Kidney capillary endothelial cell (primary cell): ENCODE measurements at regions not wholly inside any gene's neighbourhood (a gene's known extent, or its start where the extent isn't known, plus 50 kb on each side); places are given as distances from the start of the nearest gene placed in this dataset.

ENCODE experiments used
- DNase-seq: peaks from one replicate; pipeline ENCODE4 v3.0.0-alpha.2; 2018; ENCODE audit warnings: low spot score

DNA sequence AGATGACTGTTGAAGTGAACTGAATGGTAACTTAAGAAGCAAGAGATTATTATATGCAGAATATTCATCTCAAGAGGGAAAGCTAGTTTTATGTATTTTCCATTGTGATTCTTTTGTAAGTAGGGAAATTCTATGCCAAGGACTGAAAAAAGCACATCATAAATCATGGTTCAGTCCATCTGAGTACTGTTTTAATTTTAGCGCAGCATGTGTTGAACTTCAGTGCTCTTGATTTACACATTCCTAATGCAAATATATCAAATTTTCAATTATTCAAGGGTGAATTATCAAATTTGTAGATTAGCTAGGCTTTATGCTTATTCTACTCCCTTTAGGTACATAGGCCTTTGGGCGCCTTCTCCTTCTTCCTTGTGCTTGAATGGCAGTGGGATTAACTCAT, 50.3 kb upstream of the TCF12 start:
- no peak for DNase-seq

GRCh38 chr15:56866803-56867202, 51.6 kb upstream of the TCF12 start:
- DNase-seq = peak; percentile 30

DNA sequence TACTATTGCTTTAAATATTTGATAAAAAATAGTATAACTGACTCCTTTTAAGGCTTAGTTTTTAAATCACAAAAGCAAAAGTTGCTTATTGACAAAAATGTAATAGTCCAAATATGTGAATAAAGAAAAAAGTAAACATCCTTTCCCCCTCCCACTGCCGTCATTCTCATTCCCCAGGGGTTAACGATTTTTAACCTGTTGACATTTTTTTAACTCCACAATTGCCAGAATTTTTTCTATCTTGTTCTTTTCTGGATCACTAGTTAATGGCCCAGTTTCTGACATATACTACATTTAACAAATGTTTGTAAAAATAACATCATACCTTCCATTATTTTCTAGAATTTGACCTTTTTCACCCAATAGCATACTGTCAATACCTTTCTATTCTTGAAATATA, 60.6 kb upstream of the TCF12 start:
- no peak for DNase-seq

DNA sequence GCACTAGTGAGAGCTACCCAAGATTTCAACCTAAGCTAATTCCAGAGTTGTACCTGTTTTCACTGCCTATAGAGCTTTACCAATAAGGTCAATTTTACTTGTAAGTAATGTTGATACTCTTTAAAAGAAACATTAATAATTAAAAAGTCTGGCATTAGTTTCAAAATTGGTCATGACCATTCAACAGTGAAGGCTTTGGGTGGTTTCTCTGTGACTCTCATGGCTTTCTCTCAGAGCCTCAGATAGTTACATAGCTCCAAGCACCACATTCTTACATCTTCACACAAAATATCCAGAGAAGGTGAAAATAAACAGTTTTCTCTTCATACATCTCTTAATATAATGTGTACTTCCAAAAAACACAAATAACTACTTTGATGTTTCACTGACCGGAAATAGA, 61.5 kb upstream of the TCF12 start:
- no peak for DNase-seq

- DNase-seq = no peak
Observed at GRCh38 chr15:56844892-56845291, 73.6 kb upstream of the TCF12 start.

DNA sequence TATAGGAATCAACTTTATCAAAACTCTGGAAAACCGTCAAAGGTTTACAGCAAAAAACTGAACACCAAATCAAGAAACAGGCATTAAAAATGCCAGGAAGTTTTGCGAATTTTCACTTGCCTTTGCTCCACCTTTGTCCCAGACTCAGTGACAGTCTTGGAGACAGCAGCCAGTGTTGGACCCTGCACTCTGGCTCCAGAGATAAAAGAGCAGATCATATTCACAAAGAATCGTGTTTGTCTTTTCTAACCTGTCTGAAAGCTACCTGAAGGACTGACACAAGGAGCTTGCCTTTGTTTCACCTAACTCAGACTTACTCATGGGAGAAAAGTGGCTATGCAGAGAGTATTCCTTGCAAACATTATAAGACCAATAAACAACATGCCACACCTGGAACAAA, 74.0 kb upstream of the TCF12 start:
- no peak for DNase-seq

DNA sequence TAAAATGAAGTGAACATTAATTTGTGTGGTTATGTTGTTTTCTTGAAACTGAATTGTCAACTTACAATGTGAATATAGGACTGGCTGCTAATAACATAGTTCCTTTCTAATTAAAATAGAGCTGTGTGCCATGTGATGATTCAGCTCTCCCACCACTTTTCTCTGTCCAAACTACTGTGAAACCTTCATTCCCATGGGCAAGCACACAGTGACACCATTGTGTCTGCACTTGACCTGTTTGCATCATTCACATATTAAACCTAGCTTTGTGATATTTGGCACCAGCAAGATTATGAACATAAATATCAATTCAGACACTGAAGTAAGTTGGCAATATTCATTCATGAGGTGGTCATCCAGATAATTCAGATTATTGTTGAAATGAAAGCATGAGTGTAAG, 78.8 kb upstream of the TCF12 start:
- DNase-seq = no peak

- no peak for DNase-seq
Observed at GRCh38 chr15:56839099-56839498, 79.3 kb upstream of the TCF12 start.

DNA sequence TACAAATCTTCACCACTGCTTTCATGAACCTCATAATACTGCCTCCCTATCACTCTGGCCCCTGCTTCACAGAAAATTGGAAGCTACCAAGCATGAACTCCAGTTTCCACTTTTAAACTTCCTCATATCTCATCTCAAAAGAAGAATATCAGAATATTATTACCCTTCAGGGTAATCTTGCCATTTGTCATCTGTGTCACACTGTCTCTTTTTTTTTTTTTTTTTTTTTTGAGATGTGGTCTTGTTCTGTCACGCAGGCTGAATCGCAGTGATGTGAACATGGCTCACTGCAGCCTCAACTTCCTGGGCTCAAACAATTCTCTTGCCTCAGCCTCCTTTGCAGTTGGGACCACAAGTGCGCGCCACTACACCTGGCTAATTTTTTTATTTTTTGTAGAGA, 80.4 kb upstream of the TCF12 start:
- DNase-seq = no peak

GRCh38 chr15:56837273-56837672, 81.2 kb upstream of the TCF12 start:
- no peak for DNase-seq

GRCh38 chr15:56835718-56836171, 82.7 kb upstream of the TCF12 start:
- DNase-seq = no peak

- no peak for DNase-seq
Observed at GRCh38 chr15:56832125-56832524, 86.3 kb upstream of the TCF12 start.

DNA sequence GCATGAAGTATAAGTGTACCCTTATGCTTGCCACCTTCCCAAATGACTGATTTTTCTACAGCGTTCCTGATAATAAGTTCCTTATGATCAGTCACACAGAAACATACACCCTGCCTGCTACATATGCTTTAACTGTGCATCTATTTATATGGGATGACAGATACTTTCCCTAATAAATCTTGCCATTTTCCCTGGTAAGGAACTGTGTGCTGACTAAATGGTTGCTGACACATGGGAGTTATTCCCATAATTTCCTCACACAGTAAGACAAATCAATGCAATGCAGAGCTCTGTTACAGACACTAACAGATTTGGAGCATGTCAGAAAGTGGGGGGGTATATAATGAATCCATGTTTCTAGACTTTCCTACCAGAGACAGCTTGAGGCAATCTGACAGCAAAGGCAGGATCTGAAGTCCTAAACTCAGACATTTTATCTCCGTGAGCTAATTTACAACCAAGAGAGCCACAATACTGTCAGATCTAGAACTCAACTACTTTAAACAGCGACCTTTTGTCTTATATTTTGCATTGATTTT, 86.9 kb upstream of the TCF12 start:
- no peak for DNase-seq

DNA sequence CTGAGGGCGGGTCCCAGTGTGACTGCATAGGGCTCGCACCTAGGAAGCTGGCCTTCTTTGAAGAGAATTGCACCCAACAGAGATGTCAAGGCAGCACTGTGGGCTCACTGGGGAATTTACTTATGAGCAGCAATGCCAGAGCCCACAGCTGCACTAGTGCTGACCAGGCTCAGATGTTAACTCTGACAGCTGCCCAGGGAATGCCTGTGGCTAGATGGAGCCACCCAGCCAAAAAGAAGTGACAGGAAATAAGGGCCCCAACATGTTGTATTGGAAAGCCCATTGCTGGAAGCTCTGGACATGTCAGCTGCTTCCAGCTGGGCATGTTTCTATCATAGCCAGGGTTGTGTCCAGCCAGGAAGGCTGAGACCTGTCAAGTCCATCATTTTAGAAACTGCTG, 90.9 kb upstream of the ZNF280D start:
- DNase-seq = no peak

DNA sequence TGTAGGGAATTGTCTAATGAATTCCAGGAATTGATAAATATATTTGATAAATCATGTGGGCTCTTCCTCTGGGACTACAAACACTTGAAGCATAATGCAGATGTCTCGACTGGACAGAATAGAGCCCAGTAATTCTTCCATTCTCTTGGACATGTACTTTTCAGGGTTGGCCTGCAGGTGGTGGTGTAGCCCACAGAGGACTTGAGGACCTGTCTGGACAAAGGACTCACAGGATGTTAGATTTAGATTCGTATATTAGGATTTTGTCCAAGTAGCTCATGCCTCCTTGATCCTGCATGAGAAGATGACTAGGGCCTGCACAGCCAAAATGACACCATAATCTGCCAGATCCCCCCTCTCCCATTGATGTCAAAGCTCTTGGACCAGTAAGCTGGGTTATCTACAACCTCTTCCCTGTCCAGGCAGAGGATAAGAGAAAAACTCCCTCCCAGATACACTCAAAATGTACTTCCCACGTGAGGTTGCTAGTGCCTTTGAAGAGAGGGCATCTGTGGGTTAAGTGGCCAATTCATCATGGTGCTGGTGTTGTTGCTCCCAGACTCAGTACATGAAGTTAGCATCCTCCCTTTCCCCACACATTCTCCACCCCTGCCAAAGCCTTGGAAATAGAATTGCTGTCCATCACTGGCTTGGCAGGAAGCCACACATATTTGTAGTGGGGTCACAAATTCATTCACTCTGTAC, 88.6 kb upstream of the ZNF280D start:
- peak; percentile 71 for DNase-seq

DNA sequence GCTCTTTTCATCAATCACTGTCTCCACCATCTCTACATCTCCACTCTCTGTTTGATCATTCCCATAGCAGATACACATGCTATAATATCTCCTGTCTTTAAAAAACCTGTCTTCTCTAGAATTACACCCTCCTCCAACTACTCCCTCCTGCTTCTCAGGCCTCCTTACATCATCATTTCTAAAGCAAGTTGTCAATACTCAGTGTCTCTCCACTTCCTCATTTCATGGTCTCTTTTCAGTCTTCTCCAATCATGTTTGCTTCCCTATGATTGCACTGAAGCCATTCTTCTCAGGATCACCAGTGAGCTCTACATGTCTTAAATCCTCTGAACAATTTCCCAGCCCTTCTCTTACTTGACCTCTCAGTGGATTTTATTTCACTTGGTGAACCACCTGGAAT, 87.0 kb upstream of the ZNF280D start:
- DNase-seq = no peak

- DNase-seq = peak; percentile 65
Observed at GRCh38 chr15:56817321-56818080, 84.2 kb upstream of the ZNF280D start.

DNA sequence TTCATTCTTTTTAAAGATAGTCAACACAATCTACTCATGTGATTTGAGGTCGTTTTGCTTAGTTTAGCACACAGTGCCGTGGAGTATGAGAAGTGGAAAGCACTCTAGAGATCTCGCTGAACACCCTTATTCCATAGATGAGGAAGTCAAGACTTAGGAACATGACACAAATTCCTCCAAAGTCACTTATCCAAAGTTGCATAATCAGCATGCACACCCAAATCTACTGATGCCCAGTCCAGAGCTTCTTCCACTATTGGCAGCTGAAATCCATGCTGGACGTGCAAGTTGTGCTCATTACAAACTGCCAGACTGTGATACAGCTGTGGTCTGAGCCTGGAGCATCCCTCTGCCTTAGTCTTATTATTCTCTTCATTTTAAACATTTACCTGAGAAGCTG, 83.5 kb upstream of the ZNF280D start:
- no peak for DNase-seq

DNA sequence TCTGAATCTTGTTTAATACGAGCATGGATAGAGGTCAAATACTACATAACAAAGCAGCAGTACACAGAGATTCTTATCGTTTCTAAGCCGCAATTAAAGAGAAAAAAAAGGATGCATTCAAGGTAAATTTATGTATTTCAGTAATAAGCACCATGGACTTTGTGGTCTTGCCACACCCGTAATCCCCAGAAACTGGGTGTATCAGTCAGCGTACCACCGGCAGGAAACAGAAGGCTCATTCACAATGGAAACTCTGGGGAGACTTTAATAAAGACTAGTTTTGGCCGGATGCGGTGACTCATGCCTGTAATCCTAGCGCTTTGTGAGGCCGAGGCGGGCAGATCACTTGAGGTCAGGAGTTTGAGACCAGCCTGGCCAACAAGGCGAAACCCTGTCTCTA, 81.9 kb upstream of the ZNF280D start:
- DNase-seq = no peak

DNA sequence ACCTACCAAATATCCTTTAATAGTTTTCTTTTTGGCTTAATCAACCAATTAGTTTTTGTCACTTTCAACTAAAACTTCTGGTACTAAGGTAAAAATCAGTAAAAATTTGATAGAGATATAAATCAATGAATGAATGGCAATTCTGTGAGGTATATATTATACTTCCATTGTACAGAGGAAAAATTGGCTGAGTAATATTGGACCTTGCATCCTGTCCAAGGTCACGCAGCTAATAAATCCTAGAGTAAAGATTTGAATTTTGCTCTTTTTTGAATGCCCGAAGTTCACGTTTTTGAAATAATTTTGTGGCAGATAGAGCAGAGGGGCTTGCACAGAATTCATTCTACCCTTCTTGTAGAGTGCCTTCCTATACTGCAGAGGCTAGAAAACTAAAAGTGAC, 81.1 kb upstream of the ZNF280D start:
- DNase-seq = no peak

DNA sequence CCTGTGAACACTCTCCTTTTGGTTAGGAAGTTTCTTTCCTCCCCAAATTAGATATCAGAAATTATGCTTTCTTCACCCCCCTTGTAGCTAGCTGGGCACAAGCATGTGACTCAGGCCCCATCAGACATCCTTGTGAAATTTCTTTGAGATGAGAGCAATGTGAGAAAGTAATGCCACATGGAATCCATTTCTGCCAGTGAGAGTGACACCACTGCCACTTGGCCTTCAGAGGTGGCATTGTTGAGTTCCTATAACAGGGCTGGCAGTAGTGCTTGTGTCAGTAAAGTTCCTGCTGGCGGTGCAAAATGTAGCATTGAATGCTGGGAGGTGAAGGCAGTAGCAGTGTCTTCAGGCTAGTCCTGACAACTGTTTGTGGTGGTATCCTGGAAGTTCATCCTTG, 80.7 kb upstream of the ZNF280D start:
- DNase-seq = no peak

DNA sequence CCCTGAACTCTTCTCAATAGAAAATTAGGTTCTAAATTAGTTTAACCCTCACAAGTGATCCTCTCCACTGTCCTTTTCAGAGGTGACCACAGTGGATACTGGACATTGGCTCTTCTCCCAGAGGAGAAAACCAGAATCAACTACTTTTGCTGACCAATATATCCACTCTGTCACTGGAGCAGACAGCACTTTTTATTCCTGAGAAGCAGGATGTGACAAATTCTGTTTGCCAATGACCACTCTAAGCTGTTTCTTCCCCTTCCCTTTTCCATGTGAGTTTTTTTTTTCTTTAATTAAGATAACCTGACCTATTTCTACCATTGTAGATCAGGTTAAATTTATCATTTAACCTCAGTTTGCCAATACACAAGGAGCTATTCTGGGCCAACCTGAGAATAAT, 79.7 kb upstream of the ZNF280D start:
- no peak for DNase-seq

- no peak for DNase-seq
Observed at GRCh38 chr15:56812221-56812620, 78.9 kb upstream of the ZNF280D start.

GRCh38 chr15:56811586-56811985, 78.3 kb upstream of the ZNF280D start:
- no peak for DNase-seq
